ENCODE measurements at regions not wholly inside any gene's neighbourhood (a gene's known extent, or its start where the extent isn't known, plus 50 kb on each side); places are given as distances from the start of the nearest gene placed in this dataset.

- in situ Hi-C loops (cut with HindIII; ENCODE audit: low sequenced_read_pairs) = no loop called here
Observed at GRCh38 chr2:226623587-226624368, 175.8 kb downstream of the IRS1 start.

GRCh38 chr2:226622484-226622883, 177.1 kb downstream of the IRS1 start:
- in situ Hi-C loops (cut with HindIII; ENCODE audit: low sequenced_read_pairs) = no loop called here

GRCh38 chr2:226620176-226620575, 179.4 kb downstream of the IRS1 start:
- in situ Hi-C loops (cut with HindIII; ENCODE audit: low sequenced_read_pairs) = no loop called here

GRCh38 chr2:226619707-226620106, 179.9 kb downstream of the IRS1 start:
- in situ Hi-C loops (cut with HindIII; ENCODE audit: low sequenced_read_pairs) = loop anchor here (5.0 kb wide), 1 partner anchor 33 kb away; no protein-coding TSS in a partner anchor

GRCh38 chr2:226618875-226619605, 180.6 kb downstream of the IRS1 start:
- in situ Hi-C loops (cut with HindIII; ENCODE audit: low sequenced_read_pairs) = loop anchor here (5.0 kb wide), 1 partner anchor 33 kb away; no protein-coding TSS in a partner anchor

- in situ Hi-C loops (cut with HindIII; ENCODE audit: low sequenced_read_pairs) = loop anchor here (5.0 kb wide), 1 partner anchor 34 kb away; no protein-coding TSS in a partner anchor
Observed at GRCh38 chr2:226618544-226618874, 181.1 kb downstream of the IRS1 start.

GRCh38 chr2:226615891-226616290, 183.7 kb downstream of the IRS1 start:
- in situ Hi-C loops (cut with HindIII; ENCODE audit: low sequenced_read_pairs) = loop anchor here (5.0 kb wide), 1 partner anchor 36 kb away; no protein-coding TSS in a partner anchor

GRCh38 chr2:226611944-226612318, 187.7 kb downstream of the IRS1 start:
- in situ Hi-C loops (cut with HindIII; ENCODE audit: low sequenced_read_pairs) = no loop called here

GRCh38 chr2:226611196-226611943, 188.2 kb downstream of the IRS1 start:
- in situ Hi-C loops (cut with HindIII; ENCODE audit: low sequenced_read_pairs) = no loop called here

GRCh38 chr2:226609366-226609765, 190.3 kb downstream of the IRS1 start:
- in situ Hi-C loops (cut with HindIII; ENCODE audit: low sequenced_read_pairs) = no loop called here

- in situ Hi-C loops (cut with HindIII; ENCODE audit: low sequenced_read_pairs) = no loop called here
Observed at GRCh38 chr2:226608451-226608850, 191.2 kb downstream of the IRS1 start.

GRCh38 chr2:226607379-226607778, 192.2 kb downstream of the IRS1 start:
- in situ Hi-C loops (cut with HindIII; ENCODE audit: low sequenced_read_pairs) = no loop called here

- in situ Hi-C loops (cut with HindIII; ENCODE audit: low sequenced_read_pairs) = no loop called here
Observed at GRCh38 chr2:226605642-226606041, 194.0 kb downstream of the IRS1 start.

GRCh38 chr2:226603606-226604005, 196.0 kb downstream of the IRS1 start:
- in situ Hi-C loops (cut with HindIII; ENCODE audit: low sequenced_read_pairs) = no loop called here

- in situ Hi-C loops (cut with HindIII; ENCODE audit: low sequenced_read_pairs) = no loop called here
Observed at GRCh38 chr2:226601881-226602662, 197.5 kb downstream of the IRS1 start.

- in situ Hi-C loops (cut with HindIII; ENCODE audit: low sequenced_read_pairs) = no loop called here
Observed at GRCh38 chr2:226600802-226601201, 198.8 kb downstream of the IRS1 start.

- in situ Hi-C loops (cut with HindIII; ENCODE audit: low sequenced_read_pairs) = no loop called here
Observed at GRCh38 chr2:226600184-226600583, 199.4 kb downstream of the IRS1 start.

GRCh38 chr2:226589043-226589442, 210.6 kb downstream of the IRS1 start:
- in situ Hi-C loops (cut with HindIII; ENCODE audit: low sequenced_read_pairs) = no loop called here

GRCh38 chr2:226585130-226585561, 214.5 kb downstream of the IRS1 start:
- in situ Hi-C loops (cut with HindIII; ENCODE audit: low sequenced_read_pairs) = no loop called here

- in situ Hi-C loops (cut with HindIII; ENCODE audit: low sequenced_read_pairs) = no loop called here
Observed at GRCh38 chr2:226584518-226585055, 215.0 kb downstream of the IRS1 start.

Measured in endothelial cell of hepatic sinusoid (primary cell).